ENCODE measurements at regions not wholly inside any gene's neighbourhood (a gene's known extent, or its start where the extent isn't known, plus 50 kb on each side); places are given as distances from the start of the nearest gene placed in this dataset.

GRCh38 chr3:159657176-159657575 is 331.5 kb upstream of the IL12A start:
- TF ChIP-seq, protein P1, sequence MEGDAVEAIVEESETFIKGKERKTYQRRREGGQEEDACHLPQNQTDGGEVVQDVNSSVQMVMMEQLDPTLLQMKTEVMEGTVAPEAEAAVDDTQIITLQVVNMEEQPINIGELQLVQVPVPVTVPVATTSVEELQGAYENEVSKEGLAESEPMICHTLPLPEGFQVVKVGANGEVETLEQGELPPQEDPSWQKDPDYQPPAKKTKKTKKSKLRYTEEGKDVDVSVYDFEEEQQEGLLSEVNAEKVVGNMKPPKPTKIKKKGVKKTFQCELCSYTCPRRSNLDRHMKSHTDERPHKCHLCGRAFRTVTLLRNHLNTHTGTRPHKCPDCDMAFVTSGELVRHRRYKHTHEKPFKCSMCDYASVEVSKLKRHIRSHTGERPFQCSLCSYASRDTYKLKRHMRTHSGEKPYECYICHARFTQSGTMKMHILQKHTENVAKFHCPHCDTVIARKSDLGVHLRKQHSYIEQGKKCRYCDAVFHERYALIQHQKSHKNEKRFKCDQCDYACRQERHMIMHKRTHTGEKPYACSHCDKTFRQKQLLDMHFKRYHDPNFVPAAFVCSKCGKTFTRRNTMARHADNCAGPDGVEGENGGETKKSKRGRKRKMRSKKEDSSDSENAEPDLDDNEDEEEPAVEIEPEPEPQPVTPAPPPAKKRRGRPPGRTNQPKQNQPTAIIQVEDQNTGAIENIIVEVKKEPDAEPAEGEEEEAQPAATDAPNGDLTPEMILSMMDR (optimal IDR thresholded peaks at IDR 0.05 in 1 of 3, IDR thresholded peaks at IDR 0.05 in 1 of 3, conservative IDR thresholded peaks at IDR 0.05 in 1 of 3; ENCODE audit: extremely low read depth in 1 of 3, insufficient read depth in 2 of 3, low read length in 3 of 3): no peak
- no peak for TF ChIP-seq EZH2 (IDR thresholded peaks at IDR 0.05; ENCODE audit: low read length)
